KOPT-K1 (cell line): ENCODE measurements at regions not wholly inside any gene's neighbourhood (a gene's known extent, or its start where the extent isn't known, plus 50 kb on each side); places are given as distances from the start of the nearest gene placed in this dataset.

Experiments
- H3K27ac ChIP-seq: fragments of 200-600 bp; sonication (generic); 2 replicates; pipeline ENCODE4 v1.5.1; 2016; ENCODE audit warnings: antibody characterized with exemption, mild to moderate bottlenecking, low read depth, low read length; ENCODE audit not compliant: poor library complexity, severe bottlenecking
- H3K36me3 ChIP-seq: fragments of 200-600 bp; sonication (generic); 2 replicates; pipeline ENCODE4 v1.5.1; 2017; ENCODE audit warnings: antibody characterized with exemption, mild to moderate bottlenecking, low read length, moderate library complexity; ENCODE audit not compliant: insufficient read depth
- H3K9me3 ChIP-seq: fragments of 200-600 bp; sonication (generic); 2 replicates; pipeline ENCODE4 v1.5.1; 2017; ENCODE audit warnings: antibody characterized with exemption, low read length, mild to moderate bottlenecking; ENCODE audit not compliant: insufficient read depth, poor library complexity, severe bottlenecking

GRCh38 chr6:139779988-139780774, 405.7 kb upstream of the CITED2 start:
- Histone ChIP-seq H3K9me3 (no peaks in the 10 kb centered on the region), H3K27ac (no peak overlapping the region), H3K36me3 (no peaks in the 10 kb centered on the region)

- H3K36me3 ChIP-seq = no peaks in the 10 kb centered on the region
- H3K27ac ChIP-seq = no peak overlapping the region
- H3K9me3 ChIP-seq = no peaks in the 10 kb centered on the region
These were observed 404.2 kb upstream of the CITED2 start for GRCh38 chr6:139778688-139779087.

- Histone ChIP-seq H3K36me3 (no peaks in the 10 kb centered on the region), H3K27ac (no peak overlapping the region), H3K9me3 (no peaks in the 10 kb centered on the region)
These were observed 403.7 kb upstream of the CITED2 start for GRCh38 chr6:139778106-139778505.

GRCh38 chr6:139777202-139777970, 402.9 kb upstream of the CITED2 start:
- no peaks in the 10 kb centered on the region for H3K36me3 ChIP-seq
- H3K27ac ChIP-seq = no peak overlapping the region

GRCh38 chr6:139776041-139776440, 401.6 kb upstream of the CITED2 start:
- no peaks in the 10 kb centered on the region for H3K36me3 ChIP-seq
- H3K27ac ChIP-seq = no peak overlapping the region

More at GRCh38 chr6:139777202-139777970, 402.9 kb upstream of the CITED2 start:
- H3K9me3 ChIP-seq = no peaks in the 10 kb centered on the region

GRCh38 chr6:139768196-139768595, 393.7 kb upstream of the CITED2 start:
- no peaks in the 10 kb centered on the region for H3K36me3 ChIP-seq
- no peak overlapping the region for H3K27ac ChIP-seq
- H3K9me3 ChIP-seq = no peaks in the 10 kb centered on the region

More at GRCh38 chr6:139776041-139776440, 401.6 kb upstream of the CITED2 start:
- H3K9me3 ChIP-seq = no peaks in the 10 kb centered on the region

- Histone ChIP-seq H3K27ac (no peak overlapping the region), H3K36me3 (no peaks in the 10 kb centered on the region), H3K9me3 (no peaks in the 10 kb centered on the region)
These were observed 392.3 kb upstream of the CITED2 start for GRCh38 chr6:139766796-139767195.

GRCh38 chr6:139765825-139766285, 391.4 kb upstream of the CITED2 start:
- Histone ChIP-seq H3K36me3 (no peaks in the 10 kb centered on the region), H3K27ac (no peak overlapping the region), H3K9me3 (no peaks in the 10 kb centered on the region)

GRCh38 chr6:139764498-139764986, 390.1 kb upstream of the CITED2 start:
- Histone ChIP-seq H3K9me3 (no peaks in the 10 kb centered on the region), H3K36me3 (no peaks in the 10 kb centered on the region), H3K27ac (no peak overlapping the region)

GRCh38 chr6:139763468-139764210, 389.2 kb upstream of the CITED2 start:
- Histone ChIP-seq H3K9me3 (no peaks in the 10 kb centered on the region), H3K36me3 (no peaks in the 10 kb centered on the region), H3K27ac (no peak overlapping the region)

- H3K27ac ChIP-seq = no peak overlapping the region
- H3K9me3 ChIP-seq = no peaks in the 10 kb centered on the region
- no peaks in the 10 kb centered on the region for H3K36me3 ChIP-seq
These were observed 388.2 kb upstream of the CITED2 start for GRCh38 chr6:139762587-139763031.

- Histone ChIP-seq H3K36me3 (no peaks in the 10 kb centered on the region), H3K9me3 (no peaks in the 10 kb centered on the region), H3K27ac (no peak overlapping the region)
These were observed 385.7 kb upstream of the CITED2 start for GRCh38 chr6:139760128-139760527.

- Histone ChIP-seq H3K9me3 (no peaks in the 10 kb centered on the region), H3K27ac (no peak overlapping the region)
These were observed 384.6 kb upstream of the CITED2 start for GRCh38 chr6:139759086-139759485.

GRCh38 chr6:139758209-139758611, 383.8 kb upstream of the CITED2 start:
- no peak overlapping the region for H3K27ac ChIP-seq
- H3K9me3 ChIP-seq = no peaks in the 10 kb centered on the region
- no peaks in the 10 kb centered on the region for H3K36me3 ChIP-seq

More at GRCh38 chr6:139759086-139759485, 384.6 kb upstream of the CITED2 start:
- H3K36me3 ChIP-seq = no peaks in the 10 kb centered on the region

GRCh38 chr6:139757784-139758183, 383.3 kb upstream of the CITED2 start:
- Histone ChIP-seq H3K36me3 (no peaks in the 10 kb centered on the region), H3K9me3 (no peaks in the 10 kb centered on the region), H3K27ac (no peak overlapping the region)
